ENCODE measurements at regions not wholly inside any gene's neighbourhood (a gene's known extent, or its start where the extent isn't known, plus 50 kb on each side); places are given as distances from the start of the nearest gene placed in this dataset.
"Not testable (repeated sequence)": the region's sequence is repeated elsewhere in the genome, so short reads cannot be mapped to it uniquely, and the experiment has no call there.

- no peak for DNase-seq (ENCODE audit: low read depth in 2 of 2)
These were observed 414.3 kb downstream of the AMY1C start for GRCh38 chr1:104163912-104164476.

- no peak for DNase-seq (ENCODE audit: low read depth in 2 of 2)
These were observed 422.6 kb downstream of the AMY1C start for GRCh38 chr1:104172243-104172681.

DNA sequence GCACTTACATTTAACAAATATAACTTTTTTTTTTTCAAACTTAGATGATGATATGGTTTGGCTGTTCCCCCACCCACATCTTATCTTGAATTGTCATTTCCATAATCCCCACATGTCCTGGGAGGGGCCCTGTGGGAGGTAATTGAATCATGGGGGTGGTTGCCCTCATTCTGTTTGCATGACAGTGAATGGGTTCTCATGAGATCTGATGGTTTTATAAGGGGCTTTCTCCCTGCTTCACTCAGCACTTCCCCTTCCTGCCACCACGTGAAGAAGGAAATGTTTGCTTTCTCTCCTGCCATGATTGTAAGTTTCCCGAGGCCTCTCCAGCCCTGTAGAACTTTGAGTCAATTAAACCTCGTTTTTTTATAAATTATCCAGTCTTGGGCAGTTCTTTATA is 432.6 kb downstream of the AMY1C start:
- DNase-seq (ENCODE audit: low read depth in 2 of 2) = no peak

GRCh38 chr1:104189207-104189606 is 439.5 kb downstream of the AMY1C start:
- DNase-seq (ENCODE audit: low read depth in 2 of 2) = no peak

DNA sequence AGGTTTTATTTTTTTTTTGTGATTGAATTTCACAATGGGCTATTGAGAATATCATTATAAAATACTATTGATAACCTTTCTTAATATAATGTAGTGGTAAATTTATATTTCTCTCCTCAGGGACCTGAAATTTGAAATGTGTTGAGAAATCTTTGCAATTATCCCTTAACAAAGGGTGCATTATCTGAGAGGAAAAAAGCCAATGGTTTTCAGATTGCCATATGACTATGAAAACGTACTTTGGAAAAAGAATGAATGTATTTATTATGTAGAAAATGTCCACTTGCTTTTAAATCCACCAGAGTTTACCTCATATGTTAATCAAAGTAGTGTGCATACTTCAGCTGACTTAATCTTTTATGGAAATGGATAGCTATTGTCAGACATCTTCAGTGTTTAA is 441.1 kb downstream of the AMY1C start:
- no peak for DNase-seq (ENCODE audit: low read depth in 2 of 2)

DNA sequence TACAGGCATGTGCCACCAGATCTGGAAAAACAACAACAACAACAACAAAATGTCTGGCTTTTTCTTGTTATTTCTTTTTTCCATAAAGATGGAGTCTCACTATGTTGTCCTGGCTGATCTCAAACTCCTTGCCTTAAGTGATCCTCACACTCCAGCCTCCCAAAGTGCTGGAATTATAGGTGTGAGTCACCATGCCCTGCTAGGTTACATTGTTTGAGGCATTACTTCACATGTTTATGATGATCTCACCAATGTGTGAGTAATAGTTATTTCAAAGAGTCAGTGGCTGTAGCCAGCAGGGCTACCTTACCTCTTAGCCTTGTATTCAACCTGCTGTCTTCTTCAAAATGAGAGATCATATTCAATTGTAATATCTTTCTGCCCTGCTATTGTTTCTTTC is 445.7 kb downstream of the AMY1C start:
- no peak for DNase-seq (ENCODE audit: low read depth in 2 of 2)

- no peak for DNase-seq (ENCODE audit: low read depth in 2 of 2)
These were observed 446.4 kb downstream of the AMY1C start for GRCh38 chr1:104196136-104196535.

DNA sequence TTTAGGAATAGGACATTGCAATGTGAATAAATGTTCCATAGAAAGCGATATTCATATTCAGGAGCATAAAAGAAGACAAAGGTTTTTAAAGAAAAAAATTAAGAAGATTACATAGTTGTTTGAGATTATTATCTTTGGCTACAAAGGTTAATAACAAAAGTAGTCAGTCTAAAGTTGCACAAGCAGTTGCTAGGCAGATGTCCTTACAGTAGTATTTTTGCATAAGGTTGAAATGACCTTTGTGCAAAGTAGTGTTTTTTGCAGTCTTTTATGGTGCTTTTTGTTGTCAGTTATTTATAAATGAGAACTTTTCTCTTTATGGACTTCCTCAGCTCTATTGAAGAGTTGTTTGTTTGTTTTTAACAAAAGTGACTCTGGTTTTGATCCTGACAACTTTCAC is 447.8 kb downstream of the AMY1C start:
- DNase-seq (ENCODE audit: low read depth in 2 of 2) = no peak

- DNase-seq (ENCODE audit: low read depth in 2 of 2) = no peak
These were observed 462.5 kb downstream of the AMY1C start for GRCh38 chr1:104212239-104212638.

GRCh38 chr1:104217395-104217986 is 467.8 kb downstream of the AMY1C start:
- DNase-seq (ENCODE audit: low read depth in 2 of 2) = not testable (repeated sequence)

GRCh38 chr1:104229860-104230259 is 480.2 kb downstream of the AMY1C start:
- DNase-seq (ENCODE audit: low read depth in 2 of 2) = no peak

DNA sequence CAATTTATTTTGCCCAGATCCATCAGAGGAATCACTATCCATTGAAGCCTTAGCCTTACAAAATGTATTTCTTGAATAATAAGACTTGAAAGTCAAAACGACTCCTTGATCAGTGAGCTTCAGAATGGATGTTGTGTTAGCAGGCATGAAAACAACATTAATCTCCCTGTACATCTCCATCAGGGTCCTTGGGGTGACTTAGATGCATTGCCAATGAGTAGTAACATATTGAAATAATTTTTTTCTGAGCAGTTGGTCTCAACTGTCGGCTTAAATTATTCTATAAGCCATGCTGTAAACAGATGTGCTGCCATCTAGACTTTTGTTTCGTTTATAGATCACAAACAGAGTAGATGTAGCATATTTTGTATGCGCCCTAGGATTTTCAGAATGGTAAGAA is 482.0 kb downstream of the AMY1C start:
- DNase-seq (ENCODE audit: low read depth in 2 of 2) = no peak

DNA sequence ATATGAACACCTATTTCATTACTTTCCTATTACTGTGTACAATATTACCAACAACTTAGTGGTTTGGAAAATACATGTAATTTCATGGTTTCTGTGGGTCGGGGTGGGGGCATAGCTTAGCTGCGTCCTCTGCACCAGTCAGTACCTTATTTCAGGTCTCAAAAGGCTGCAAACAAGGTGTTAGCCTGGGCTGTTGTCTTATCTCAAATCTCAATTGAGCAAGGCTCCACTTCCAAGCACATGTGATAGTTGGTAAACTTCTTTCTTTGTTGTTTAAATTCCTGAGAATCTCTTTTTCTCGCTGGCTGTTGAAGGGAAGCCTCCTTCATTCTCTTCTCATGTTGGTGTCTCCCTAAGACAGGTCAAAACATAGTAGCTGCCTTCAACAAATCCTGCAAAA is 485.4 kb downstream of the AMY1C start:
- no peak for DNase-seq (ENCODE audit: low read depth in 2 of 2)

DNA sequence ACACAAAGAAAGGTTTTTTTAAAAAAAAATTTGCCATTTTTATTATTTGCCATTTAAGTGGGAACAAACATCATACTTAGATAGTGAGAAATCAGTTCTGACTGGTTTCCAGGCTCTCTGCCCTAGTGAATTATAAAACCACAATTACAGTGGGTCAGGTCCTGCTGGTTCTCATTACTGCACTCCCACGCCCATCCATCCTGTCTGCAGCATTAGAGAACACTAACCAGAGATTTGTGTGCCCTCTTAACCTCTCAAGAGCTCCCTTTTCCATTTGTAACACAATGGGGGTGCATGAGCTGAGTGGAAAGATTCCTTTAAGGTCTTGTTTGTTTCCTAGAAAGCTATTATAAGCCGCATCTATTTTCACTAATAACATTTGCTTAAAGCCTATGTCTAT is 489.3 kb downstream of the AMY1C start:
- DNase-seq (ENCODE audit: low read depth in 2 of 2) = no peak

DNA sequence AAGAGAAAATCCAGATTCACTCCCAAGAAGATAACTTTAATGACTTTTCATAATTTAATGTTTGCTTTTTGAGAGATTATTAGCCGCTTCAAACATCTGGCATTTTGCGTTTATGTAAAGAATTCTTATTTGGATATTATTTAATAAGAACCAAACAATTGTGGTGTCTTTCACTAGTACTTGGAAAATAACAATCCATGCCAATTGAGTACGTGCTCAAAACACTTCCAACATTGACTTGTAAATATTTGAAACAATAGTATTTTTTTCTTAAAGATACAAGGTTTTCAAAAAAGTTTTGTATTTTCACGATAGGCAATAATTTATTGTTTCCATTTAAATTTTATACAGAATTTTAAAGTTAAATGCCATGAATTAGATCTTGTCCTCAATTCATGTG is 498.7 kb downstream of the AMY1C start:
- DNase-seq (ENCODE audit: low read depth in 2 of 2) = no peak

DNA sequence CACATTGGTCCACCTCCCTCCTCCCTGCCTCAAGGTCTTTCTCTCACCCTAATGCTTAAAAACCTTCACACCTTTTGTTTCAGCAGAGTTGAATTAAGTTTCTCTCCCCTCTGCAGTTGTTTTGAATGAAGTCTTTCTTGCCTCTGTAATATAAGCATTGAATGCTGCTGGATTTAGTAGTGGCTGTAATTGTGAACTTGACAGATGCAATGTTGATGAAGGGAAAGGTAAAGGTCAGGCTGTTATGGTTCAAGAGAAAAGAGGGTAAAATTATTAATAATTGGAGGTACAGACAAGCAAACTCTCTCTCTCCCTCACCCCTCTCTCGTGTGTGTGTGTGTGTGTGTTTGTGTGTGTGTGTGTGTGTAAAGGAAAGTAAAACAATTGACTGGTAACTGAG is 509.8 kb downstream of the AMY1C start:
- DNase-seq (ENCODE audit: low read depth in 2 of 2) = no peak

- not testable (repeated sequence) for DNase-seq (ENCODE audit: low read depth in 2 of 2)
These were observed 513.4 kb downstream of the AMY1C start for GRCh38 chr1:104263110-104263509.

- DNase-seq (ENCODE audit: low read depth in 2 of 2) = no peak
These were observed 514.8 kb downstream of the AMY1C start for GRCh38 chr1:104264521-104264920.

DNA sequence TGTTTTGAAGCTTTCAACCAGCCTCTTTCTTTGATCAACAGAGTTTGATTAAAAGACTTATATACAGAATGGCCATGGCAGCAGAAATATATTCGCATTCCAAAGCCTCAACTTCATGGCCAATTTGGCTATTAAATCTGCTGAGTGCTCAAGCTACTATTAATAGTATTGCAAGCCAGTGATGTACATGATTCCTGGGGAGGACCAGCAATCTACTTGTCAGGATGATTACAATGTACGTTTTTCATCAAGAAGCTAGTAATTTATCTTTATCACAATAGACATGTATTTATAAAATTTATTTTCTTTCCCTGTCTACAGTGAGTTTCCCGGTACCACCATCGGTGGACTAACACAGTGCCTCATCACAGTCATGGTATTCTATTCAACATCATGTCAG is 515.5 kb downstream of the AMY1C start:
- DNase-seq (ENCODE audit: low read depth in 2 of 2) = no peak

DNA sequence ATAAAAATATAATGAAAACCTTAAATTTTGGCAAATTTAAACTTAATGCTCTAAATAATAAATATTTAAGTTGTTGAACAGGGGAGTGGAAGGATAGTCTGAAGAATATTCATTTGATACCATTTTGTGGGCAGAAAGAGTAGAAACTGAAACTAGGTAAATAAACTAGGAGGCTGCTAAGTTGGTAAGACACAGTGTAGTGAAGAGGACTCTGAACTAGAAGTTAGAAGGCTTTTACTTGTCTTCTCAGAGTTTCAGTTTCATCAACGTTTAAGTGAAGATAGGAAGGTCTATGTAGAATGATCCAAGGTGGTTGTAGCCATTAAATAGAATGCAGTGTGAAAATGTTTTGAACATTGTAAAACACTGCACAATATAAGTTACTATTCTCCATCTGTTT is 516.9 kb downstream of the AMY1C start:
- no peak for DNase-seq (ENCODE audit: low read depth in 2 of 2)

DNA sequence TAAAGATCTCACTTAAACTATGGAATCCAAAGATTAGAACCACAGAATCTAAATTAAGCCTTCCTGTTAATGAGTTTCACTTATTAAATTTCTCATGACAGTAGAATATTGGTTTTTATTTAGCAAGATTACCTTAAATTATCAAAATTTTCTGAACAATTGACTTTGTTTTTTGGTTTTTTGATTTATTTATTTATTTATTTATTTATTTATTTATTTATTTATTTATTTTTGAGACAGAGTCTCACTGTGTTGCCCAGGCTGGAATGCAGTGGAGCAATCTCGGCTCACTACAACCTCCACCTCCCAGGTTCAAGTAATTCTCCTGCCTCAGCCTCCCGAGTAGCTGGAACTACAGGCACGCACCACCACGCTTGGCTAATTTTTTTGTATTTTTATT is 538.6 kb downstream of the AMY1C start:
- DNase-seq (ENCODE audit: low read depth in 2 of 2) = not testable (repeated sequence)

DNA sequence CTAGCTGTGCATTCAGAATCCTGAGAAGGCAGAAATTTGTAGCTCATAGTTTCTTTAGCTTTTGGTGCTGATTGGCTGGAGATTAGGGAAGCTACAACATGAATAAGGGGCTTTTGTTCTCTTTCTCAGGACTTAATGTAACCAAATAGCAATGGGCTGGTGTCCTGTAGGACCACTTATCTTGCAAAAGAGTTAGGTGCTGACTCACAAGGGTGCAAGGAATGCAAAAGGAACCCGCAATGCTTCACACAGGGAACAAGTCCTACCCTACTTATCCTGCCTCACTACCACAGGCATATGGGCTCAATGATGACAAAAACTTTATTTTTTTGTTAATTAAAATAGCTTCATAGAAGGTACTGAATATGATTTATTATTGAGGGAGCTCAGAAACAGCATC is 541.5 kb downstream of the AMY1C start:
- no peak for DNase-seq (ENCODE audit: low read depth in 2 of 2)

DNA sequence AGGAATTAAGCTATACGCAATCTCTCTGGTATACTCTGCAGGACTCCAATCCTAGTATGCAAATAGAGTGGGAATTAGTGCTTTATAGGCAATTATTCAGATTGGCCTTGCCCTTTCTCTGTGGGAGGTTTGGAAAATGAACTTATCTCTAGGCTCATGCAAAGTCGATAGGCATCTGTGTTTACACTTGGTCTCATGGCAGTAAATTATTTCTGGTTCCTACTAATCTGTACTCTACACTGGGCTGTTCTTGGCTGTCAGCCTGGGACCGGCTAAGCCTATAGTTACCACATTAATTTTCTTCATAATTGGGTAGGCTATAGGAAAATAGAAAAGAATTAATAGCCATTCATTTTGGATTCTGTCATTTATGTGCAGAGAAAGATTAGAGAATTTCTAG is 544.6 kb downstream of the AMY1C start:
- DNase-seq (ENCODE audit: low read depth in 2 of 2) = no peak

GRCh38 chr1:104295511-104295910 is 545.8 kb downstream of the AMY1C start:
- no peak for DNase-seq (ENCODE audit: low read depth in 2 of 2)
